Kidney (tissue), 13 donors: ENCODE measurements at regions not wholly inside any gene's neighbourhood (a gene's known extent, or its start where the extent isn't known, plus 50 kb on each side); places are given as distances from the start of the nearest gene placed in this dataset.

Experiments used
- DNase-seq, 5 donors: peaks; one replicate each; pipeline ENCODE4 v3.0.0-alpha.2; 2013 to 2020
- FAIRE-seq: peaks from 2 replicates; lab custom pipeline; 2012; peaks lifted over from hg19 to GRCh38; lab: Jason Lieb, UNC
- H3K27ac ChIP-seq, 2 donors: one replicate each; pipeline ENCODE4 v1.7.0; 2013; ENCODE audit warnings: low read depth in 2 of 2, low read length in 2 of 2, inconsistent platforms in 1 of 2
- H3K27me3 ChIP-seq: one replicate; pipeline ENCODE4 v1.7.1; 2013; ENCODE audit warnings: low read length, inconsistent platforms; ENCODE audit not compliant: control insufficient read depth, insufficient read depth
- H3K36me3 ChIP-seq, 3 donors: one replicate each; pipeline versions ENCODE4 v1.7.0 to v1.7.1; 2013; ENCODE audit warnings: low read length in 3 of 3, control low read depth in 1 of 3, inconsistent platforms in 1 of 3; ENCODE audit not compliant: insufficient read depth in 3 of 3, control insufficient read depth in 2 of 3
- H3K4me1 ChIP-seq, 3 donors: one replicate each; pipeline versions ENCODE4 v1.7.0 to v1.7.1; 2013; ENCODE audit warnings: low read length in 3 of 3, inconsistent platforms in 1 of 3, low read depth in 1 of 3; ENCODE audit not compliant: control insufficient read depth in 2 of 3, insufficient read depth in 2 of 3
- H3K4me3 ChIP-seq, 3 donors: one replicate each; pipeline versions ENCODE4 v1.7.0 to v1.8.1; 2013; ENCODE audit warnings: low read length in 3 of 3, control low read depth in 1 of 3, inconsistent platforms in 1 of 3
- H3K9ac ChIP-seq, 3 donors: one replicate each; pipeline versions ENCODE4 v1.7.0 to v1.7.1; 2013; ENCODE audit warnings: low read length in 3 of 3, control low read depth in 1 of 3, inconsistent platforms in 1 of 3
- H3K9me3 ChIP-seq, 3 donors: one replicate each; pipeline versions ENCODE4 v1.7.0 to v1.7.1; 2013; ENCODE audit warnings: low read length in 3 of 3, control low read depth in 1 of 3, inconsistent platforms in 1 of 3; ENCODE audit not compliant: control insufficient read depth in 2 of 3, insufficient read depth in 1 of 3
- CTCF ChIP-seq: IDR thresholded peaks from 3 replicates; pipeline ENCODE4 v1.5.1; 2012; ENCODE audit warnings: mild to moderate bottlenecking, moderate library complexity, borderline replicate concordance; ENCODE audit not compliant: insufficient read depth; ENCODE audit errors: extremely low read depth
- intact Hi-C: fragments of 100-400 bp; cut with DNase I; formaldehyde crosslinking; loops from one replicate; pipeline ENCODE4 v1.11.1; 2022
- donor health status: control.
- donor health status: control.
- donor health status: control.
- donor health status: control.
- donor health status: control.
- donor health status: DM: yes; HTN: yes; CAD: no.
- donor health status: Normal renal cell carcinoma (clear cell type).

- intact Hi-C loops = no loop called here
Observed at GRCh38 chr7:20267482-20267881, 50.3 kb upstream of the MACC1 start.

GRCh38 chr7:20268824-20269223 lies 51.6 kb upstream of the MACC1 start:
- intact Hi-C loops = no loop called here
- Histone ChIP-seq H3K9me3 (no peaks in the 10 kb centered on the region), H3K4me3 (no peak overlapping the region), H3K36me3 (no peaks in the 10 kb centered on the region), H3K9ac (no peak overlapping the region), H3K27ac (no peak overlapping the region), H3K4me1 (no peaks in the 10 kb centered on the region), H3K27me3 (no peaks in the 10 kb centered on the region)
- no peak for TF ChIP-seq CTCF
- DNase-seq = no peak
- FAIRE-seq = no peak

More at GRCh38 chr7:20267482-20267881, 50.3 kb upstream of the MACC1 start:
- H3K27me3 ChIP-seq = no peaks in the 10 kb centered on the region
- H3K9ac ChIP-seq = no peak overlapping the region
- no peaks in the 10 kb centered on the region for H3K4me1 ChIP-seq
- H3K4me3 ChIP-seq = no peak overlapping the region
- TF ChIP-seq CTCF = no peak
- H3K9me3 ChIP-seq = no peaks in the 10 kb centered on the region
- DNase-seq = peak in 1 of 5 donors; percentile 46
- no peaks in the 10 kb centered on the region for H3K36me3 ChIP-seq
- no peak overlapping the region for H3K27ac ChIP-seq
- no peak for FAIRE-seq

- FAIRE-seq = no peak
- no peak for TF ChIP-seq CTCF
- intact Hi-C loops = no loop called here
- no peaks in the 10 kb centered on the region for H3K36me3 ChIP-seq
- H3K9me3 ChIP-seq = no peaks in the 10 kb centered on the region
- no peaks in the 10 kb centered on the region for H3K4me1 ChIP-seq
- no peak overlapping the region for H3K27ac ChIP-seq
- no peak overlapping the region for H3K9ac ChIP-seq
- H3K4me3 ChIP-seq = no peak overlapping the region
- H3K27me3 ChIP-seq = no peaks in the 10 kb centered on the region
- DNase-seq = no peak
Observed at GRCh38 chr7:20269726-20270125, 52.5 kb upstream of the MACC1 start.

- no peak for DNase-seq
- Histone ChIP-seq H3K4me3 (no peak overlapping the region), H3K9ac (no peak overlapping the region), H3K4me1 (no peaks in the 10 kb centered on the region), H3K27ac (no peak overlapping the region), H3K36me3 (no peaks in the 10 kb centered on the region), H3K9me3 (no peaks in the 10 kb centered on the region), H3K27me3 (no peaks in the 10 kb centered on the region)
- no peak for TF ChIP-seq CTCF
- no peak for FAIRE-seq
- intact Hi-C loops = no loop called here
Observed at GRCh38 chr7:20270371-20270770, 53.2 kb upstream of the MACC1 start.
